K562 (cell line): ENCODE measurements at regions not wholly inside any gene's neighbourhood (a gene's known extent, or its start where the extent isn't known, plus 50 kb on each side); places are given as distances from the start of the nearest gene placed in this dataset.

ENCODE experiments used
- CBFB ChIP-seq: sonication (generic); formaldehyde crosslinking; IDR thresholded peaks from 2 replicates; pipeline ENCODE4 v1.4.0; 2020; ENCODE audit warnings: mild to moderate bottlenecking, missing genetic modification reagents
- FOXJ3 ChIP-seq: sonication (generic); formaldehyde crosslinking; IDR thresholded peaks from 2 replicates; pipeline ENCODE4 v1.4.0; 2020; ENCODE audit warnings: mild to moderate bottlenecking, missing genetic modification reagents
- MEIS2 ChIP-seq: fragments of 450-650 bp; IDR thresholded peaks from 2 replicates; pipeline ENCODE4 v1.6.1; 2014; ENCODE audit warnings: mild to moderate bottlenecking; ENCODE audit not compliant: partially characterized antibody
- SP1 ChIP-seq: sonication (generic); formaldehyde crosslinking; IDR thresholded peaks from 2 replicates; pipeline ENCODE4 v1.8.1; 2022; ENCODE audit warnings: mild to moderate bottlenecking, missing genetic modification reagents
- ZFP36 ChIP-seq: fragments of 150-350 bp; IDR thresholded peaks from 2 replicates; pipeline ENCODE4 v1.6.1; 2018; ENCODE audit warnings: low read length, low read depth; ENCODE audit not compliant: partially characterized antibody
- ZNF280B ChIP-seq: fragments of 250-450 bp; sonication (Bioruptor Pico); IDR thresholded peaks from 2 replicates; pipeline ENCODE4 v1.5.1; 2021; ENCODE audit warnings: mild to moderate bottlenecking
- TF ChIP-seq, protein P1 (sequence below), 3 experiments: IDR thresholded peaks in 2 of 3; conservative IDR thresholded peaks in 1 of 3; 2 replicates each; pipeline ENCODE4 v1.5.1; 2011 to 2012; ENCODE audit warnings: low read length in 3 of 3, mild to moderate bottlenecking in 3 of 3, control low read depth in 2 of 3, improper control_type of control experiment in 1 of 3, inconsistent platforms in 1 of 3, low read depth in 1 of 3, mixed read lengths in 1 of 3, moderate library complexity in 1 of 3; ENCODE audit not compliant: insufficient read depth in 2 of 3

DNA sequence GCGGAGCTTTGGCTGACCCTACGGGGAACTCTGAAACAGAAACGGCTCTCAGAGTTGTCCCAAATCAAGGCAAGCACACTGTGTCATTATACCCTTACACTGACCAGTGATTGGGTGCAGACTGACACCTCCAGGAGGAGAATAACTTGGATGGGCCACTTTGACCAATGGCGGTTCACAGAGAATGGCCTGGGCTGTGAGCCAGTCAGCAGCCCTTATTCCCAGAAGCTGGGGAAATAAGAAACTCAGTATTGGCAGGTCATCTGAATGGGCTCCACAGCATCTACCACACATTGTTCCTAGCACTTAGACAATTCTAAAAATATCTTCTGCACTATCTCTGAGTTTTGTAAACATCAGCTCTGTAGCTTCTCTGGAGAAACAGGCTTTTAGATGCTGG lies 265.2 kb downstream of the ADGRL2 start:
- TF ChIP-seq CBFB (no peak), ZFP36 (no peak), ZNF280B (CRISPR knock-in tag) (no peak), FOXJ3 (CRISPR knock-in tag) (no peak), MEIS2 (no peak), SP1 (CRISPR knock-in tag) (no peak)
- TF ChIP-seq, protein P1, sequence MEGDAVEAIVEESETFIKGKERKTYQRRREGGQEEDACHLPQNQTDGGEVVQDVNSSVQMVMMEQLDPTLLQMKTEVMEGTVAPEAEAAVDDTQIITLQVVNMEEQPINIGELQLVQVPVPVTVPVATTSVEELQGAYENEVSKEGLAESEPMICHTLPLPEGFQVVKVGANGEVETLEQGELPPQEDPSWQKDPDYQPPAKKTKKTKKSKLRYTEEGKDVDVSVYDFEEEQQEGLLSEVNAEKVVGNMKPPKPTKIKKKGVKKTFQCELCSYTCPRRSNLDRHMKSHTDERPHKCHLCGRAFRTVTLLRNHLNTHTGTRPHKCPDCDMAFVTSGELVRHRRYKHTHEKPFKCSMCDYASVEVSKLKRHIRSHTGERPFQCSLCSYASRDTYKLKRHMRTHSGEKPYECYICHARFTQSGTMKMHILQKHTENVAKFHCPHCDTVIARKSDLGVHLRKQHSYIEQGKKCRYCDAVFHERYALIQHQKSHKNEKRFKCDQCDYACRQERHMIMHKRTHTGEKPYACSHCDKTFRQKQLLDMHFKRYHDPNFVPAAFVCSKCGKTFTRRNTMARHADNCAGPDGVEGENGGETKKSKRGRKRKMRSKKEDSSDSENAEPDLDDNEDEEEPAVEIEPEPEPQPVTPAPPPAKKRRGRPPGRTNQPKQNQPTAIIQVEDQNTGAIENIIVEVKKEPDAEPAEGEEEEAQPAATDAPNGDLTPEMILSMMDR (IDR thresholded peaks at IDR 0.05 in 2 of 3, conservative IDR thresholded peaks at IDR 0.05 in 1 of 3; ENCODE audit: insufficient read depth in 2 of 3, low read depth in 1 of 3, low read length in 3 of 3) = no peak
